Ramos (cell line): ENCODE measurements at regions not wholly inside any gene's neighbourhood (a gene's known extent, or its start where the extent isn't known, plus 50 kb on each side); places are given as distances from the start of the nearest gene placed in this dataset.
"Not testable (repeated sequence)": the region's sequence is repeated elsewhere in the genome, so short reads cannot be mapped to it uniquely, and the experiment has no call there.

Source experiments
- in situ Hi-C: fragments of 300-500 bp; cut with MboI; formaldehyde crosslinking; loops from one replicate; pipeline ENCODE4 v1.14.3; 2022; ENCODE audit warnings: low sequenced_read_pairs; ENCODE audit not compliant: unreplicated experiment

GRCh38 chr11:23781803-23782560, 714.9 kb upstream of the LUZP2 start:
- in situ Hi-C loops: no loop called here

GRCh38 chr11:23786974-23787373, 709.9 kb upstream of the LUZP2 start:
- in situ Hi-C loops: not testable (repeated sequence)

GRCh38 chr11:23789200-23789853, 707.5 kb upstream of the LUZP2 start:
- in situ Hi-C loops: no loop called here

- in situ Hi-C loops: no loop called here
Observed at GRCh38 chr11:23789938-23790371, 706.9 kb upstream of the LUZP2 start.

- in situ Hi-C loops: no loop called here
Observed at GRCh38 chr11:23797624-23798419, 699.0 kb upstream of the LUZP2 start.

- in situ Hi-C loops: not testable (repeated sequence)
Observed at GRCh38 chr11:23834306-23834705, 662.5 kb upstream of the LUZP2 start.

GRCh38 chr11:23836981-23837380, 659.9 kb upstream of the LUZP2 start:
- in situ Hi-C loops: no loop called here

- in situ Hi-C loops: no loop called here
Observed at GRCh38 chr11:23840872-23841271, 656.0 kb upstream of the LUZP2 start.

GRCh38 chr11:23846902-23847422, 649.9 kb upstream of the LUZP2 start:
- in situ Hi-C loops: no loop called here

- in situ Hi-C loops: no loop called here
Observed at GRCh38 chr11:23851216-23851615, 645.6 kb upstream of the LUZP2 start.

- in situ Hi-C loops: no loop called here
Observed at GRCh38 chr11:23856654-23857053, 640.2 kb upstream of the LUZP2 start.

- in situ Hi-C loops: no loop called here
Observed at GRCh38 chr11:23859087-23859486, 637.8 kb upstream of the LUZP2 start.

- in situ Hi-C loops: no loop called here
Observed at GRCh38 chr11:23861615-23862014, 635.2 kb upstream of the LUZP2 start.

- in situ Hi-C loops: no loop called here
Observed at GRCh38 chr11:23865341-23865975, 631.4 kb upstream of the LUZP2 start.

- in situ Hi-C loops: no loop called here
Observed at GRCh38 chr11:23866641-23867040, 630.2 kb upstream of the LUZP2 start.

- in situ Hi-C loops: no loop called here
Observed at GRCh38 chr11:23869671-23870070, 627.2 kb upstream of the LUZP2 start.

GRCh38 chr11:23873406-23873805, 623.4 kb upstream of the LUZP2 start:
- in situ Hi-C loops: no loop called here

GRCh38 chr11:23875176-23875850, 621.5 kb upstream of the LUZP2 start:
- in situ Hi-C loops: no loop called here

GRCh38 chr11:23883426-23884048, 613.3 kb upstream of the LUZP2 start:
- in situ Hi-C loops: not testable (repeated sequence)
